HG03196 (cell line): ENCODE measurements at regions not wholly inside any gene's neighbourhood (a gene's known extent, or its start where the extent isn't known, plus 50 kb on each side); places are given as distances from the start of the nearest gene placed in this dataset.
"Not testable (repeated sequence)": the region's sequence is repeated elsewhere in the genome, so short reads cannot be mapped to it uniquely, and the experiment has no call there.

ENCODE experiments used
- ATAC-seq: cut with Tn5 transposase; IDR thresholded peaks from one replicate; pipeline ENCODE4 v1.9.1; 2021; ENCODE audit not compliant: unreplicated experiment

- ATAC-seq: no peak
Measured at GRCh38 chrX:7640392-7640791, 202.6 kb upstream of the VCX start.

- no peak for ATAC-seq
Measured at GRCh38 chrX:7638078-7638710, 204.8 kb upstream of the VCX start.

GRCh38 chrX:7637066-7637465, 205.9 kb upstream of the VCX start:
- ATAC-seq: no peak

- no peak for ATAC-seq
Measured at GRCh38 chrX:7635604-7636003, 207.4 kb upstream of the VCX start.

- no peak for ATAC-seq
Measured at GRCh38 chrX:7620560-7620959, 222.4 kb upstream of the VCX start.

GRCh38 chrX:7617994-7618393, 225.0 kb upstream of the VCX start:
- ATAC-seq: no peak

GRCh38 chrX:7614616-7615015, 228.4 kb upstream of the VCX start:
- ATAC-seq: no peak

GRCh38 chrX:7608625-7609024, 234.3 kb upstream of the VCX start:
- not testable (repeated sequence) for ATAC-seq

GRCh38 chrX:7606039-7606652, 236.8 kb upstream of the VCX start:
- no peak for ATAC-seq

GRCh38 chrX:7603387-7603786, 239.6 kb upstream of the VCX start:
- no peak for ATAC-seq

GRCh38 chrX:7596822-7597221, 246.1 kb upstream of the VCX start:
- no peak for ATAC-seq

GRCh38 chrX:7593370-7593769, 249.6 kb upstream of the VCX start:
- ATAC-seq: not testable (repeated sequence)

GRCh38 chrX:7586126-7586525, 256.8 kb upstream of the VCX start:
- ATAC-seq: no peak

GRCh38 chrX:7582191-7582590, 260.8 kb upstream of the VCX start:
- ATAC-seq: no peak

- ATAC-seq: no peak
Measured at GRCh38 chrX:7580127-7580526, 262.8 kb upstream of the VCX start.

GRCh38 chrX:7574325-7574724, 268.6 kb upstream of the VCX start:
- ATAC-seq: no peak

GRCh38 chrX:7570432-7571029, 272.4 kb upstream of the VCX start:
- ATAC-seq: no peak

GRCh38 chrX:7568597-7568996, 274.4 kb upstream of the VCX start:
- no peak for ATAC-seq

GRCh38 chrX:7568130-7568529, 274.8 kb upstream of the VCX start:
- no peak for ATAC-seq

GRCh38 chrX:7552760-7553159, 290.2 kb upstream of the VCX start:
- ATAC-seq: no peak

- no peak for ATAC-seq
Measured at GRCh38 chrX:7546551-7547080, 296.4 kb upstream of the VCX start.

- ATAC-seq: no peak
Measured at GRCh38 chrX:7545564-7545963, 297.4 kb upstream of the VCX start.
